ENCODE measurements at regions not wholly inside any gene's neighbourhood (a gene's known extent, or its start where the extent isn't known, plus 50 kb on each side); places are given as distances from the start of the nearest gene placed in this dataset.
"Not testable (repeated sequence)": the region's sequence is repeated elsewhere in the genome, so short reads cannot be mapped to it uniquely, and the experiment has no call there.

GRCh38 chr5:101455048-101455447 lies 552.0 kb upstream of the ST8SIA4 start:
- H3K4me3 Mint-ChIP-seq = no peak overlapping the region

GRCh38 chr5:101442281-101442680 lies 539.2 kb upstream of the ST8SIA4 start:
- not testable (repeated sequence) for H3K27ac Mint-ChIP-seq; DNase-seq; H3K36me3 Mint-ChIP-seq (ENCODE audit: low read depth); H3K27me3 Mint-ChIP-seq (ENCODE audit: low read depth, poor library complexity); H3K4me3 Mint-ChIP-seq; H3K4me1 Mint-ChIP-seq
- H3K9me3 Mint-ChIP-seq = peaks cover 38% of the 10 kb centered on the region

More at GRCh38 chr5:101455048-101455447, 552.0 kb upstream of the ST8SIA4 start:
- no peak for DNase-seq
- Mint-ChIP-seq H3K36me3 (ENCODE audit: low read depth) (no peaks in the 10 kb centered on the region), H3K9me3 (no peaks in the 10 kb centered on the region), H3K27me3 (ENCODE audit: low read depth, poor library complexity) (no peaks in the 10 kb centered on the region), H3K4me1 (no peaks in the 10 kb centered on the region), H3K27ac (no peak overlapping the region)
- no peak for TF ChIP-seq CTCF (IDR thresholded peaks at IDR 0.05)

- Mint-ChIP-seq H3K36me3 (ENCODE audit: low read depth) (no peaks in the 10 kb centered on the region), H3K4me1 (peaks cover 6% of the 10 kb centered on the region), H3K9me3 (peaks cover 33% of the 10 kb centered on the region), H3K27me3 (ENCODE audit: low read depth, poor library complexity) (peaks cover 5% of the 10 kb centered on the region), H3K27ac (no peak overlapping the region), H3K4me3 (no peak overlapping the region)
- no peak for DNase-seq
- no peak for TF ChIP-seq CTCF (IDR thresholded peaks at IDR 0.05)
Observed at GRCh38 chr5:101440173-101440572, 537.1 kb upstream of the ST8SIA4 start.

- H3K4me1 Mint-ChIP-seq = peaks cover 6% of the 10 kb centered on the region
- DNase-seq = no peak
- no peaks in the 10 kb centered on the region for H3K27me3 Mint-ChIP-seq (ENCODE audit: low read depth, poor library complexity)
- H3K9me3 Mint-ChIP-seq = peaks cover 8% of the 10 kb centered on the region
- H3K27ac Mint-ChIP-seq = no peak overlapping the region
- H3K4me3 Mint-ChIP-seq = no peak overlapping the region
- H3K36me3 Mint-ChIP-seq (ENCODE audit: low read depth) = no peaks in the 10 kb centered on the region
- no peak for TF ChIP-seq CTCF (IDR thresholded peaks at IDR 0.05)
Observed at GRCh38 chr5:101437351-101437750, 534.3 kb upstream of the ST8SIA4 start.

GRCh38 chr5:101435768-101436167 lies 532.7 kb upstream of the ST8SIA4 start:
- no peak for DNase-seq
- Mint-ChIP-seq H3K36me3 (ENCODE audit: low read depth) (no peaks in the 10 kb centered on the region), H3K27ac (no peak overlapping the region), H3K27me3 (ENCODE audit: low read depth, poor library complexity) (no peaks in the 10 kb centered on the region), H3K9me3 (no peaks in the 10 kb centered on the region), H3K4me3 (no peak overlapping the region), H3K4me1 (peaks cover 6% of the 10 kb centered on the region)
- TF ChIP-seq CTCF (IDR thresholded peaks at IDR 0.05) = no peak

GRCh38 chr5:101431201-101431600 lies 528.1 kb upstream of the ST8SIA4 start:
- Mint-ChIP-seq H3K27me3 (ENCODE audit: low read depth, poor library complexity) (no peaks in the 10 kb centered on the region), H3K9me3 (no peaks in the 10 kb centered on the region), H3K36me3 (ENCODE audit: low read depth) (no peaks in the 10 kb centered on the region), H3K27ac (no peak overlapping the region), H3K4me3 (no peak overlapping the region), H3K4me1 (peaks cover 6% of the 10 kb centered on the region)
- DNase-seq = no peak
- TF ChIP-seq CTCF (IDR thresholded peaks at IDR 0.05) = no peak

Data from nephron progenitor cell (in vitro differentiated cells).